T1000 (cell line): ENCODE measurements at regions not wholly inside any gene's neighbourhood (a gene's known extent, or its start where the extent isn't known, plus 50 kb on each side); places are given as distances from the start of the nearest gene placed in this dataset.
"Not testable (repeated sequence)": the region's sequence is repeated elsewhere in the genome, so short reads cannot be mapped to it uniquely, and the experiment has no call there.

Experiments
- DNase-seq: peaks from one replicate; lab custom pipeline; 2025; ENCODE audit warnings: mixed read lengths; lab: John Stamatoyannopoulos, UW

DNA sequence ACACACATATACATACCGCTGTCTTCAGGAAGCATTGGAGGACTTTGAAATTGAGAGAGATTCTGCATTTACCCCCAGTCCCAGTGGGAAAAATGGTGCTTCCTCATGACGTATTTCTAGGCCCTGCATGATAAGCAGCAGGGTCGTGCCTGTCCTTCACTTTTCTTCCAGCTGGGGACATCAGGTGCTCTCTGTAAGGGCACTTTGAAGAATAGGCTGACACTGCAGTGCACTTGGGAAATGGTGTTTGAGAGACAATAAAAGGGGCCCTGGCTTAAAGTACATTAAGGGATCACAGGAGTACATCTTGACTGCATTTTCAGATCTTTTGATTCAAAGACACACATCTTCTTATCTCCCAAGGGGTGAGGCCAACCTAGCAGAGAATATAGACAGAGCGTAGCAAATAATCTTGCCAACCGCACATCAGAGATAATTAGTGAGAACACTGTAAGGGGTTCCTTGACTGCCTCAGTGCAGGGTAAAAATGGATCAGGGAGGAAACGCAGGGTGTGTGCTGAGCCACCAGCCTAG lies 437.9 kb downstream of the CSNK1G3 start:
- DNase-seq = no peak

DNA sequence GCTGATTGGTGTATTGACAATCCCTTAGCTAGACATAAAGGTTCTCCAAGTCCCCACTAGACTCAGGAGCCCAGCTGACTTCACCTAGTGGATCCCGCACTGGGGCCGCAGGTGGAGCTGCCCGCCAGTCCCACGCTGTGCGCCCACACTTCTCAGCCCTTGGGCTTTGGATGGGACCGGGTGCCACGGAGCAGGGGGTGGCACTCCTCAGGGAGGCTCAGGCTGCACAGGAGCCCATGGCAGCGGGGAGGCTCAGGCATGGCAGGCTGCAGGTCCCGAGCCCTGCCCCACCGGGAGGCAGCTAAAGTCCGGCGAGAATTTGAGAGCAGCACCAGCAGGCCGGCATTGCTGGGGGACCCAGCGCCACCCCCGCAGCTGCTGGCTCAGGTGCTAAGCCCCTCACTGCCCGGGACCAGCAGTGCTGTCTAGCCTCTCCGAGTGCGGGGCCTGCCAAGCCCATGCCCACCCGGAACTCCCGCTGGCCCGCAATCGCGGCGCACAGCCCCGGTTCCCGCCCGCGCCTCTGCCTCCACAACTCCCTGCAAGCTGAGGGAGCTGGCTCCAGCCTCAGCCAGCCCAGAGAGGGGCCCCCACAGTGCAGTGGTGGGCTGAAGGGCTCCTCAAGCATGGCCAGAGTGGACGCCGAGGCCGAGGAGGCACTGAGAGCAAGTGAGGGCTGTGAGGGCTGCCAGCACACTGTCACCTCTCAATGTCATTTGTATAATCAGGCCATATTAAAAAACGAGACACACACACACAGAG lies 437.2 kb downstream of the CSNK1G3 start:
- no peak for DNase-seq

DNA sequence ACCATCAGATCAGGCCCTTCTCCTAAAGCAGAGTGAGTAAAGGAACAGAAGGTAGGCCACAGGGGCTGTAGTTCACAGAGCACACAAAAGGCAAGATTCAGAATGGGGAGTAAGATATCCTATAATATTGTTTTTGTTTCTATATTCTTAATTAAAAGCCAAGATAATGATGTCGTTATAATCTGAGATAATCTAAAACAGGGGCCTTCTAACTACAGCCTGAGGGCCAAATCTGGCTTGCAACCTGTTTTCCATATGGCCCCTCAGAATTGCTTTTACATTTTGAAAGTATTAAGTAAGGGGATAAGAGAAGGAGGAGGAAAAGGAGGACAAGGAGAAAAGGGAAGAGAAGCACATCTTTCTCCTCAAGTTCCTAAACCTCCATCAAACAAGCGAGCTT lies 435.8 kb downstream of the CSNK1G3 start:
- no peak for DNase-seq

DNA sequence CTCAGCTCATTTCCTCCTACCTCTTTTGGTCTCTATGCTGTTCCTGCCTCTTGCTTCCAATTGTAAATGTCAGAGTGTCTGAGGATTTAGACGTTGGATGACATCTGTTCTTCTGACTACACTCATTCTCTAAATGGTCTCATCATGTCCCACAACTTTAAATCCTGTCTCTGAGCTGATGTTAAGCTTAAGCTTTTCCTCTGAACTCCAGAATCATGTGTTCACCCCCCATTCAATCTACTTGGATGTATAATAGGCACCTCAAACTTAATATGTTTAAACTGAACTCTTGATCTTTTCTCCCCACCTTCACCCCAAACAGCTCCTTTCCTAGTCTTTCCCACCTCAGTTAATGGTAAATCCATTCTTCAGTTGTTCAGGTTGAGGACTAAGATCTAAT lies 433.6 kb downstream of the CSNK1G3 start:
- no peak for DNase-seq

DNA sequence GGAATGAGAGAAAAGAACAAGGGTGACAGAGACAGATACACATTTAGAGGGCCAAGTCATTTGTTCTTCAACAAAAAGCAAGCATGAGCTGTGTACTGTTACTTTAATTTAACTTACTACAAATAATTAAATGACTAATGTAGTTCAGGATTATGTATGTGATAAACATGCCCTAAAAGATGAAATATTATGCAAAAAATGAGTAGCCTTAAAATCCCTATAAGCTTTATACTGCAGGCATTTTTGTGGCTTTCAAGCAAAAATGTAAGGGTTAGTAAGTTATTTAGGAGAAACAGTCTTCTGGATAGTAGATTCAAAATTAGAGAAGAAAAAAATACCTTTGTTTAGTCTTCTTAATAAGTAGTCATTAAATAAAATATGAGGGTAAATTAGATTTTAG lies 431.2 kb downstream of the CSNK1G3 start:
- DNase-seq = no peak

DNA sequence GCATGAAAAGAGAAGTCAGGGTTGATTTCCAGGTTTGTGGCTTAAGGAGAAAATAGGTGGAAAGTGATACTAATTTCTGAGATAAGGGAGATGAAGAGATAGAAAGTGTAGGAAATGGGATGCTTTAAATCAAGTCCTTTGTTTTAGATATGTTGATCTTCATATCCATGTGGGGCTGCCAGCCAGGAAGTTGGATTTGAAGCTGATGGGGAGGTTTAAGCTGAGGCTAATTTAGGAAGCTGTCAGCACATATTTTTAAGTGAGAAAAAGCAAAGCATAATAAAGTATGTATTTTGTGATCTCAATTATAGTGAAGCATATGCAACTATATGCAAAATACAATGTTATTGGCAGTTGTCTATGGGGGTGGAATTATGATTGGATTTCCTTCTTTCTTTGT lies 428.4 kb downstream of the CSNK1G3 start:
- DNase-seq = no peak

DNA sequence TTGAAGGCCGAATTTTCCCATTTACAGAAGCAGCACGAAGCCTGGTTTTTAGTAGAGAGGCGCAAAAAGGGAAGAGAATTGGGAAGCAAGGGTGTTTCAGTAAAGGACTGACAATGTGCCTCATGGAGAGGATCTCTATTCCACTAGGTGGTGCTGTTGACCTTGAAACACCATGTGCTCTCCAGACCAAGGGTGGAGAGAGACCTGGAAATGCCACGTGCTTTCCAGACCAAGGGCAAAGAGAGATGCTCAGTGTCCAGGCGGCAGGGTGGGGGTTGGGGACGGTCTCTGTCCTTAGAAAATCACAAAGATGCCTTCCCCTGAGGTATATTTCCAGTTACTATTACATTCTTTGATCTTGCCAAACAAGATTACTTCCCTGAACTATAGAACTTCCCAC lies 425.3 kb downstream of the CSNK1G3 start:
- DNase-seq = no peak

DNA sequence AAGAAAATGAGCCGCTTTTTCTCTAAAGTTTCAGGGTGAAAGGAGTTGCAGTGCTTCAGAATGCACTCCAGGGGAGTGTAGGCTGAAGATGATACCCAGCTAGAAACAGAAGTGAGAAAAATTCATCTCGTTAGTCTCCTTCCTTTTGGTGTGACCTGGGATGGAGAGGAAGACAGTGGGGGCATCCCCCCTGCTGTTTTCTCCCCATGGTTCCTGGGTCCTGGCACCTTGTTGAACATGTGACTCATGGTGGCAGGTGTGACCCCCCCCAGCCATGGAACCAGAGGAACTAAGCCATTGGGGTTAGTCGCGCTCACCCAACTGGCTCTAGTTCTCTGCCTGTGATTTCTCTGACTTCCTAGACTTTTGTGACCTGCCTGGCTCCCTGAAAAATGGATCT lies 424.6 kb downstream of the CSNK1G3 start:
- DNase-seq = no peak

DNA sequence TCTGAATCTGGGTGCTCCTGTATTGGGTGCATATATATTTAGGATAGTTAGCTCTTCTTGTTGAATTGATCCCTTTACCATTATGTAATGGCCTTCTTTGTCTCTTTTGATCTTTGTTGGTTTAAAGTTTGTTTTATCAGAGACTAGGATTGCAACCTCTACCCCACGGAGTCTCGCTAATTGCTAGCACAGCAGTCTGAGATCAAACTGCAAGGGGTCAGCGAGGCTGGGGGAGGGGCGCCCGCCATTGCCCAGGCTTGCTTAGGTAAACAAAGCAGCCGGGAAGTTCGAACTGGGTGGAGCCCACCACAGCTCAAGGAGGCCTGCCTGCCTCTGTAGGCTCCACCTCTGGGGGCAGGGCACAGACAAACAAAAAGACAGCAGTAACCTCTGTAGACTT lies 421.8 kb downstream of the CSNK1G3 start:
- DNase-seq = not testable (repeated sequence)

DNA sequence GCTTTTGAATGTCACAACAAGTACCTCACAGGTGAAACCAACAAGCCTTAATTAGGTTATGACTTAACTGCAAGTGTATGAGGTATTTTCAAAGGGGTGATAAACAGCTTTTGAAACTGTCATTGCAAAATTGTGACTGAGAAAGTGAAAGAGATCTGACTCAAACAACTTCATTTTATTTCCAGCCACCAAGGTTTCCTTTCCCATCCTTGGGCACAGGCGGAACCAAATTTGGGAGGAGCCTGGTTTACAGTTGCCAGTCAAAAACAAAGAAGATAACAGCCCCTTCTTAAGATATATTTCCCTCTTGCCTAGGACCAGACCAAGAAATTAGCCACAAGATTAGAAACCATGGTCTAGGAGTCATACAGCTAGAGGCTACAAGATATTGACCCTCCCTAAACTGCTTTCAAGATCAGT lies 417.1 kb downstream of the CSNK1G3 start:
- no peak for DNase-seq

DNA sequence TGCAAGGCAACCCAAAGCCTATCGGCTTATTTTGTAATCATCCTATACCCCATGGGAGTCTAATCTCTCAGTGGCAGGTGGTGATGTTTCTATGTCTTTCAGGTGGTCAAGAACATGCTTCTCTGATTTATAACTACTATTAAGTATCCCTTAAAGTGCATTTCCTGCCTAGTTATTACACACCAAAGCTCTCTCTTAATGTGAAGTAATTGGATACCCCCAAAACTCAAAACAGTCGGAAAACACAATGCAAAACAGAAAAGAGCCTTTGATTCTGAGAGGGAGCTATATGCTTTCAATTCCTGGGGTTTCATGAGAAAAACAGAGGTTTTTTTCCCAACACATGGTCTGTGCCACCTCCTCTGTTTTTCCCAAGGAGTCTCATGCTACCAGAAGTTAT lies 416.4 kb downstream of the CSNK1G3 start:
- no peak for DNase-seq

DNA sequence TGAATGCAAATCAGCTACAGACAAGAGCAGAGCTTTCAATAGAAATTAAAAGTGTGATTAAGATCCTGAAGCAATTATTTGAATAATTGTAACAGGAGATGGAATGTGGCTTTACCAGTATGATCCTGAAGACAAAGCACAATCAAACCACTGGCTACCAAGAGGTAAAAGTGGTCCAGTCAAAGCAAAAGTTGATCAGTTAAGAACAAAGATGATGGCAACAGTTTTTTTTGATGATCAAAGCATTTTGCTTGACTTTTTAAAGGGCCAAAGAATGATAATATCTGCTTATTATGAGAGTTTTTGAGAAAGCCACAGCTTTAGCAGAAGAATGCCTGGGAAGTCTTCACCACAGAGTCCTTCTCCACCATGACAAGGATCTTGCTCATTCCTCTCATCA lies 409.2 kb downstream of the CSNK1G3 start:
- no peak for DNase-seq

DNA sequence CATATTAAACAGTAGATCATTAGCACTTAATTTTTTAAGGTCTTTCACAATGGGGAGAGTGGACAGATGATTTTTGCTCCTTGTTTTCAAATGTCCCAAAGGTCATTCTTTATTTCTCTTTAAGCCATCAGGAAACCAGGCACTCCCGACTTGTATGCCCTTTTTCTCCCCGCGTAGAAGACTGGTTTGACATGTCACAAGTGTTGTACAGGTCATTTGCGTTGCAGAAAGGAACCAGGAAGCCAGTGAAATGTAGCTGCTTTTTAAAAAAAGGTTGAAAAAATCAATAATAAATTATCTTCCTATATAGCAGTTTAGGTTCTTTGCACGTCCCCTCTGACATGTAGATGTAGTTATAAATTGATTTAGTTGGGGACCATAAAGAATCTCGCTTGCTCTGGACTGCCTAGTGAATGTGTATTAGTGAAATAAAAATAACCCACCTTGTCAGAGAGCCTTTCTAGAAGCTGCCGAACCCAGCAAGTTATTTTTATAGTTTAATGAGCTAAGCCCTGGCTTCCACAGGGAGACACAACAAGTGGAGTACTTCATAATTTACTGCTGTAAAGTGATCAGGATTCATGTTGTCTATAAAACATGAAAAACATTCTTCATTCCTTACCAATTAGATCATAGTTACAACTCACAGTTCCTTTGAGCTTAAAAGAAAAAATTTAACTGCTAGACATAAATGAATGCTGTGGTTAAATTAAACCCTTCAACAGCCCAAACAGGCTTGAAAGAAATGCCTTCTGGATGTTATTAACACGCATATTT lies 404.6 kb downstream of the CSNK1G3 start:
- DNase-seq = no peak

DNA sequence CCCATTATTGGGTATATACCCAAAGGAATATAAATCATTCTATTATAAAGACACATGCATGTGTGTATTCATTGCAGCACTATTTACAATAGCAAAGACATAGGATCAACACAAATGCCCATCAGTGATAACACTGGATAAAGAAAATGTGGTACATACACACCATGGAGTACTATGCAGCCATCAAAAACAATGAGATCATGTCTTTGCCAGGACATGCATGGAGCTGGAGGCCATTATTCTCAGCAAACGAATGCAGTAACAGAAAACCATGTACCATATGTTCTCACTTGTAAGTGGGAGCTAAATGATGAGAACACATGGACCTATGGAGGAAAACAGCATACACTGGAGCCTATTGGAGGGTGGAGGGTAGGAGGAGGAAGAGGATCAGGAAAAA lies 402.4 kb downstream of the CSNK1G3 start:
- no peak for DNase-seq

DNA sequence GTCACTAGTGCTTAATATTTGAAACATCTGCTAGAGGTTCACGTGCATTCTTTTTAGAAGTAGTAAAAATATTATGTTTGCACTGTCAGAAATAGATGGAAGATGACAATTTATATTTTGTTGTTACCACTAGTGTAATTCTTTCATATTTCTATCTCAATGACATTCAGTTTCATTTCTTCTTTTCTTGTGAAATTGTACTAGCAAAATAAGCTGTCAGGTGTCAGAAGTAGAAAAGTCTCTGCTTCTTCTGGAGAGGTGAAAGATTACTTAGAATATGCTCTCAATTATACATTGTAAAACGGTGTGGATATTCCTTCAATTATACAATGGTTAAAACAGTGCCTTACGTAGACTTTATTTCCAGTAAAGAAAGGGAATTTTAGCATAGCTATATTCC lies 395.4 kb downstream of the CSNK1G3 start:
- DNase-seq = no peak

DNA sequence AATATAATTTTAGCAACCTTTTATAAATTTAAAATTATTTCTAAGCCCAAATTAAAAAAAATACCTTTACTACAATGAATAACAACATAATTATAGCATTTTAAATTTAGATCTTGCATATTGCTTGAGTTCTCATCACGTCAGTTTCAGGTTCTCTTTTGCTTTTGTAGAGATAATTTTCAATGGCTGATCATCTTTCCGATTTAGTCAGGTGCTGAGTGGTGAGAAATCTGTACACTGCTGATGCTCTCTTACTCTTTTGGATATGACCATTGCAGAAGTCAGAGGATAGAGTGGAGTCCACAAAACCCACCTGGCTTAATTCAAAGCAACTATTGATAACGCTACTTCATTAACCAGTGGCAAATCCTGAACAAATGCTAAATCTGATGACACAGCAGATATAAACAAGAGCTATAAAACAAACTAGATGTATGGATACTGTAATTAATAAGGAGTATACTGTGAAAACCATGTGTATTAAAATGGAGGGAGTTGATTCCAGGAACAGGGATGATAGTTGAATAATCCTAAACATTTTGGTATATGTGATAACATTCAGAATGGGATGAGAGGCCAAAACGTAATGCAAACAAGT lies 394.8 kb downstream of the CSNK1G3 start:
- no peak for DNase-seq

DNA sequence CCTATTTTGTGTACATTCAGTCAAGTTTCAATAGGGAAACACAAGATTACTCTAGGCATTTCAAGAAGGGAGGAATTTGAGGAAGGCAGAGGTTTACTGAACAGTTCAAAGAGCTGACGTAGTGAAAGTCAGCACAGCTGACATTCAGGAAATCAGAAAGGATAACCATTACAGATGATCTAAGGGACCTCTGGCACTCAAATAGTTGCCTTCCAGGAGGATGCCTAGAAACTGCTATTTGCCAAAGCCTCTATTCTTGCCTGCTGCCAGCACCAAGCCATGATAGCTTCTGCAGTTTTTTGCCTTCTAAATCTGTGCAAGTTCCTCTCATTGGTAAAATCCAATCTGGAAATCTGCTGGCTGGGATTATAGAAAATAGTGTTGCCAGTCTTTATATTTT lies 373.1 kb downstream of the CSNK1G3 start:
- no peak for DNase-seq

DNA sequence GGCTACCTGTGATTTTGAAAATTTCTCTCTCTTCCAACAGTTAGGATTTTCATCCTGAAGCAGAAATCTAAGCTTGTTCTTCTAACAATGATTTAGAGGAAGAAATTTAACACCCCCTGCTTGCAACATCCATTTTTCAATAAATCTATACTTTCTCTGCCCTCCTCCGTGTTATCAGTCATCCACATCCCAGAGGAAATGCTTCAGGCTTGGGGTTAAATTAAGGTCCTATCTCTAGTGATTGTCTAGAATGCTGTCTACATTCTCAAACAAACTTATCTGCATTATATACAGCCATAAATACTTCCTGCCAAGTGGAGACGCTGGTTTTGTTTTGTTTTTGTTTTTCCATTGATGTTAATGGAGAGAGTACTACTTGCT lies 371.0 kb downstream of the CSNK1G3 start:
- DNase-seq = no peak

DNA sequence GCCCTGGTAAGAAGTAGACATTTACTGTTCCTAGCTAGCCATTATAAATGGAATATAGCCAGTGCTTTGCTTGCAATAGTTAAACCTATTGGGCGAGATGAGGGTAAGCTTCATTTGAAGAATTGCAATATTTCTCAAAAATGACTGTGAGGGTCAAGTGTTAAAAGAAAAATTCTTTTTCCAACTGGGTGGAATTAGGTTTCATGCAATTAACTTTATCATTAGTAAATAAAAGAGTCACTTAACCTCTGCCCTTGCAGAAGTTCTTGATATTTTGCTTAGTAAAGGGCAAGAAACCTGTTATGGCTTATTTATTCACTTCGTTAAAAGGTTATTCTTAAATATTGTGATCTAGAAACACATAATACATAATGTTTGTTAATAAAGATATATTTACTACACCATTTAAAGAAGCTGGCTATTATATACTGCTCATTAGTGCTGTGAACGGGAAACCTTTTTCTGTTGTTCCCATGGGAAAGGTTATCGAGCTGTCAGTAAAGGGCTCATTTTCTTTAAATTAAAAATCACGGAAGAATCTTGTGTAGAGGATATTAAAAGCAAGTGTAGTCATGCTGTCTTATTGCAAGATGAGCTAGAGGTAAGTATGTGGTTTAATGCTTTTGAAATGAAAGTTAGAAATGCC lies 370.5 kb downstream of the CSNK1G3 start:
- DNase-seq = no peak

DNA sequence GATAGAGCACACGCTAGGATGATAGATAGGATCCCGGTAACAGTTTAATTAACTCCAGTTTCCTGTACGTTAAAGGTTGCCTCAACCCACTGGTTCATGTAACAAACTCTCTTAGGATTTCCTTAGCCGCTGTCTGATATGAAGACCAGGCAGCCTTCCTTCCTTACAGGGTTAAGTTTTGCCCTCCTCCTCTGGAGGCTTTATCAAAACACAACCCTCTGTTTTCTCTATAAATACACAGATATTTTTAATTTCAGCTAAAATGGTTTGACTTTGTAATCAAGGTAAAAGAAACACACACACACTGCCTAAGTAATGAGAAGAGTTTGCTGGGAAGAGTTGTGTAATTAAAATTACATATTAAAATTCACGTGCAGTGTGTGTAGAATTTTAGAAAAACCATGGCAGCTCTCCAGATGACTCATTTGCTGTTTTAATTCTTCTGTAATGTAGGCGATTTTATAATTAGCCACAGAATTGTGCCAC lies 369.8 kb downstream of the CSNK1G3 start:
- no peak for DNase-seq

DNA sequence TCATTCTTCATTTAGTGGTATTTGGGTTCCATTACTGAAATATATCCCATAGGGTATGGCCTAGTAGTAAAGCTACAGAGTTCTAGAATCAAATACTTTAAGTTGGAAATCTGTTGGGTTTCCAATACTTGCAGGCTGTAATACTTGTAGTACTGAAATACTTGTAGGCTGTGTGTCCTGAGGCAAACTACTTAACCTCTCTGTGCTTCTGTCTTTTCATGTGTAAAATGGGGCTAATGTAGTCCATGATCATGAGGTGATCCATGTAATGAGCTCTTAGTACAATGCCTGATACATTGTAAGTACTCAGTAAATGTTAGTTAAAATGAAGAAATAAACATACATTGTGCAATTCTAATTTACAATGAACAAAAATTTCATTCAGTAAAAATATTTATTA lies 368.9 kb downstream of the CSNK1G3 start:
- DNase-seq = no peak

DNA sequence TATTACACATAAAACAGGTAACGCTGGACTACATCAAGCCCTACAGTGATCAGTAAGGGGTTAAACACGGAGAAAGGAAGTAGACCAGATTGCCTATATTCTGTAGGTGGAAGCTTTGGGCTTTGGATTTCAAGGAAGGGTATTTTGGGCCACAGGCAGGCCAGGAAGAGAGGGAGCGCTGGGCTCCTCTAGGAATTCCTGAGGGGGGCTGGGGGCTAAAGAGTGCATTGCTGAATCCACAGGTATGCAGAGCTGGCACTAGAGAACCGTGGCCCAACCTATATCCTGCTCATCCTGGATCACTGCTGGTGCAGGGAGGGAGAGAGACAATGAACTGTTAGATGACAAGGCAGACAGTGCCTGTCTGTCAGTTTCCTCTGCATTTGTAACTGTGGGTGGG lies 367.1 kb downstream of the CSNK1G3 start:
- DNase-seq = no peak
